ENCODE measurements at regions not wholly inside any gene's neighbourhood (a gene's known extent, or its start where the extent isn't known, plus 50 kb on each side); places are given as distances from the start of the nearest gene placed in this dataset.

DNA sequence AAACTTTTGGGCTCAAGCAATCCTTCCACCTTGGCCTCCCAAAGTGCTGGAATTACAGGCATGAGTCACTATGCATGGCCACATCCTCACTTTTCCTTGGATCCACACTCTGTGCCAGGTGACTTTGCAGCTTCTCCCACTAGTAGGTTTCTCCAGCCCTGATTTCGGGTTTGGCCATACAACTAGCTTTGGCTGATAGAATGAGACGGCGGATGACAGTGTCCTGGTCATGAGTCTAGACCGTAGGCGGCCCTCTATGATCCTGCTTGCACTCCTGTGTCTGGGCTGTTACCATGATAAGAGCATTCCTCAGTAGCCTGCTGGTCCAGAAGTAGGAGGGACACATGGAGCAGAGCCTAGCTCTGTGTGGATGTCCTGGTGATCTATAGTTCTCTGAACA lies 112.5 kb upstream of the KL start:
- Mint-ChIP-seq H3K4me1 (peaks cover 0 to 15% (median 7%) of the 10 kb centered on the region in 3 donors), H3K27me3 (no peaks in the 10 kb centered on the region), H3K4me3 (no peak overlapping the region), H3K27ac (no peak overlapping the region), H3K9me3 (no peaks in the 10 kb centered on the region), H3K36me3 (no peaks in the 10 kb centered on the region)
- H3K36me3 ChIP-seq (ENCODE audit: control insufficient read depth in 2 of 2, extremely low read depth in 1 of 2, insufficient read depth in 1 of 2, low read length in 1 of 2): no peaks in the 10 kb centered on the region
- H3K9me3 ChIP-seq: no peaks in the 10 kb centered on the region
- ChIA-PET CTCF (no interaction called here), POLR2A (no interaction called here)
- no peak overlapping the region for H3K4me3 ChIP-seq (ENCODE audit: control insufficient read depth in 1 of 2, extremely low read depth in 1 of 2, low read length in 1 of 2)
- peaks cover 0 to 3% of the 10 kb centered on the region in 2 experiments for H3K4me1 ChIP-seq (ENCODE audit: control insufficient read depth in 1 of 2, extremely low read depth in 1 of 2, insufficient read depth in 2 of 2, low read length in 2 of 2)
- H3K27ac ChIP-seq (ENCODE audit: low read length): no peak overlapping the region
- no peaks in the 10 kb centered on the region for H3K27me3 ChIP-seq (replicated peaks in 1 of 2; ENCODE audit: control insufficient read depth in 2 of 2, extremely low read depth in 1 of 2, insufficient read depth in 2 of 2, low read length in 1 of 2)
- DNase-seq: no peak
- 100% methylated on average over 5 of the region's 5 CpGs for WGBS (ENCODE audit: insufficient coverage)
- no peak for ATAC-seq (replicated peaks in 1 of 4)

GRCh38 chr13:32904266-32904665 lies 112.0 kb upstream of the KL start:
- H3K4me3 ChIP-seq (ENCODE audit: control insufficient read depth in 1 of 2, extremely low read depth in 1 of 2, low read length in 1 of 2): no peak overlapping the region
- Mint-ChIP-seq H3K36me3 (no peaks in the 10 kb centered on the region), H3K27me3 (no peaks in the 10 kb centered on the region), H3K27ac (no peak overlapping the region), H3K4me1 (peaks cover 0 to 15% (median 7%) of the 10 kb centered on the region in 3 donors), H3K9me3 (no peaks in the 10 kb centered on the region), H3K4me3 (no peak overlapping the region)
- H3K4me1 ChIP-seq (ENCODE audit: control insufficient read depth in 1 of 2, extremely low read depth in 1 of 2, insufficient read depth in 2 of 2, low read length in 2 of 2): peaks cover 0 to 3% of the 10 kb centered on the region in 2 experiments
- no peak overlapping the region for H3K27ac ChIP-seq (ENCODE audit: low read length)
- no peaks in the 10 kb centered on the region for H3K9me3 ChIP-seq
- ChIA-PET CTCF (no interaction called here), POLR2A (no interaction called here)
- 100% methylated on average over 1 of the region's 2 CpGs for WGBS (ENCODE audit: insufficient coverage)
- no peaks in the 10 kb centered on the region for H3K36me3 ChIP-seq (ENCODE audit: control insufficient read depth in 2 of 2, extremely low read depth in 1 of 2, insufficient read depth in 1 of 2, low read length in 1 of 2)
- no peaks in the 10 kb centered on the region for H3K27me3 ChIP-seq (replicated peaks in 1 of 2; ENCODE audit: control insufficient read depth in 2 of 2, extremely low read depth in 1 of 2, insufficient read depth in 2 of 2, low read length in 1 of 2)
- no peak for DNase-seq
- no peak for ATAC-seq (replicated peaks in 1 of 4)

- Histone ChIP-seq H3K9me3 (no peaks in the 10 kb centered on the region), H3K36me3 (ENCODE audit: control insufficient read depth in 2 of 2, extremely low read depth in 1 of 2, insufficient read depth in 1 of 2, low read length in 1 of 2) (no peaks in the 10 kb centered on the region), H3K4me3 (ENCODE audit: control insufficient read depth in 1 of 2, extremely low read depth in 1 of 2, low read length in 1 of 2) (no peak overlapping the region), H3K4me1 (ENCODE audit: control insufficient read depth in 1 of 2, extremely low read depth in 1 of 2, insufficient read depth in 2 of 2, low read length in 2 of 2) (peaks cover 0 to 3% of the 10 kb centered on the region in 2 experiments), H3K27ac (ENCODE audit: low read length) (no peak overlapping the region), H3K27me3 (replicated peaks in 1 of 2; ENCODE audit: control insufficient read depth in 2 of 2, extremely low read depth in 1 of 2, insufficient read depth in 2 of 2, low read length in 1 of 2) (no peaks in the 10 kb centered on the region)
- Mint-ChIP-seq H3K27ac (no peak overlapping the region), H3K4me3 (no peak overlapping the region), H3K36me3 (no peaks in the 10 kb centered on the region), H3K9me3 (no peaks in the 10 kb centered on the region), H3K27me3 (no peaks in the 10 kb centered on the region), H3K4me1 (peaks cover 0 to 15% (median 7%) of the 10 kb centered on the region in 3 donors)
- WGBS (ENCODE audit: insufficient coverage): 15% methylated on average over 2 of the region's 6 CpGs
- POLR2A ChIA-PET: no interaction called here
- CTCF ChIA-PET: interaction anchor here in 1 of 2 donors (0.6 kb wide), 1 partner anchor 197 kb away, joined by 3 read pairs; no protein-coding TSS in a partner anchor
- DNase-seq: no peak
- ATAC-seq (replicated peaks in 1 of 4): peak in 3 of 4 experiments; percentile 41 to 70 (median 52)
Measured at GRCh38 chr13:32905063-32905863, 111.0 kb upstream of the KL start.

GRCh38 chr13:32905864-32906180 lies 110.4 kb upstream of the KL start:
- no peak overlapping the region for H3K27ac ChIP-seq (ENCODE audit: low read length)
- H3K27ac Mint-ChIP-seq: no peak overlapping the region
- 36% methylated on average over 4 of the region's 4 CpGs for WGBS (ENCODE audit: insufficient coverage)
- H3K36me3 ChIP-seq (ENCODE audit: control insufficient read depth in 2 of 2, extremely low read depth in 1 of 2, insufficient read depth in 1 of 2, low read length in 1 of 2): no peaks in the 10 kb centered on the region
- ChIA-PET CTCF (no interaction called here), POLR2A (interaction anchor here (0.5 to 0.7 kb wide), 3 partner anchors 318 to 405 kb away, joined by 3 to 7 read pairs (median 7); no protein-coding TSS in a partner anchor)
- no peaks in the 10 kb centered on the region for H3K27me3 Mint-ChIP-seq
- H3K36me3 Mint-ChIP-seq: no peaks in the 10 kb centered on the region
- no peaks in the 10 kb centered on the region for H3K27me3 ChIP-seq (replicated peaks in 1 of 2; ENCODE audit: control insufficient read depth in 2 of 2, extremely low read depth in 1 of 2, insufficient read depth in 2 of 2, low read length in 1 of 2)
- H3K4me3 ChIP-seq (ENCODE audit: control insufficient read depth in 1 of 2, extremely low read depth in 1 of 2, low read length in 1 of 2): no peak overlapping the region
- no peak overlapping the region for H3K4me3 Mint-ChIP-seq
- no peaks in the 10 kb centered on the region for H3K9me3 ChIP-seq
- H3K4me1 ChIP-seq (ENCODE audit: control insufficient read depth in 1 of 2, extremely low read depth in 1 of 2, insufficient read depth in 2 of 2, low read length in 2 of 2): peaks cover 0 to 3% of the 10 kb centered on the region in 2 experiments
- DNase-seq (no peak), ATAC-seq (replicated peaks in 1 of 4) (no peak)
- no peaks in the 10 kb centered on the region for H3K9me3 Mint-ChIP-seq
- peaks cover 0 to 15% (median 7%) of the 10 kb centered on the region in 3 donors for H3K4me1 Mint-ChIP-seq

GRCh38 chr13:32907211-32907610 lies 109.0 kb upstream of the KL start:
- Histone ChIP-seq H3K9me3 (no peaks in the 10 kb centered on the region), H3K4me3 (ENCODE audit: control insufficient read depth in 1 of 2, extremely low read depth in 1 of 2, low read length in 1 of 2) (no peak overlapping the region), H3K36me3 (ENCODE audit: control insufficient read depth in 2 of 2, extremely low read depth in 1 of 2, insufficient read depth in 1 of 2, low read length in 1 of 2) (no peaks in the 10 kb centered on the region), H3K27ac (ENCODE audit: low read length) (no peak overlapping the region), H3K4me1 (ENCODE audit: control insufficient read depth in 1 of 2, extremely low read depth in 1 of 2, insufficient read depth in 2 of 2, low read length in 2 of 2) (peaks cover 0 to 3% of the 10 kb centered on the region in 2 experiments), H3K27me3 (replicated peaks in 1 of 2; ENCODE audit: control insufficient read depth in 2 of 2, extremely low read depth in 1 of 2, insufficient read depth in 2 of 2, low read length in 1 of 2) (no peaks in the 10 kb centered on the region)
- no peaks in the 10 kb centered on the region for H3K27me3 Mint-ChIP-seq
- H3K4me1 Mint-ChIP-seq: peaks cover 0 to 15% (median 7%) of the 10 kb centered on the region in 3 donors
- H3K27ac Mint-ChIP-seq: no peak overlapping the region
- H3K4me3 Mint-ChIP-seq: no peak overlapping the region
- no peaks in the 10 kb centered on the region for H3K36me3 Mint-ChIP-seq
- 100% methylated on average over 1 of the region's 1 CpG for WGBS (ENCODE audit: insufficient coverage)
- ChIA-PET CTCF (no interaction called here), POLR2A (interaction anchor here in 1 of 2 donors (0.7 kb wide), 1 partner anchor 46 kb away, joined by 5 read pairs; no protein-coding TSS in a partner anchor)
- DNase-seq: no peak
- ATAC-seq (replicated peaks in 1 of 4): no peak
- no peaks in the 10 kb centered on the region for H3K9me3 Mint-ChIP-seq

- H3K9me3 Mint-ChIP-seq: peaks cover 0 to under 1% (median 0%) of the 10 kb centered on the region in 3 donors
- H3K27ac ChIP-seq (ENCODE audit: low read length): no peak overlapping the region
- ChIA-PET CTCF (interaction anchor here in 1 of 2 donors (0.6 kb wide), 1 partner anchor 76 kb away, joined by 3 read pairs; no protein-coding TSS in a partner anchor), POLR2A (no interaction called here)
- no peak overlapping the region for H3K4me3 Mint-ChIP-seq
- no peaks in the 10 kb centered on the region for H3K4me1 ChIP-seq (ENCODE audit: control insufficient read depth in 1 of 2, extremely low read depth in 1 of 2, insufficient read depth in 2 of 2, low read length in 2 of 2)
- H3K9me3 ChIP-seq: no peaks in the 10 kb centered on the region
- ATAC-seq (replicated peaks in 1 of 4): no peak
- peaks cover 0 to 6% of the 10 kb centered on the region in 2 experiments for H3K27me3 ChIP-seq (replicated peaks in 1 of 2; ENCODE audit: control insufficient read depth in 2 of 2, extremely low read depth in 1 of 2, insufficient read depth in 2 of 2, low read length in 1 of 2)
- no CpG with 5 or more reads among the region's 3 CpGs for WGBS (ENCODE audit: insufficient coverage)
- no peak overlapping the region for H3K4me3 ChIP-seq (ENCODE audit: control insufficient read depth in 1 of 2, extremely low read depth in 1 of 2, low read length in 1 of 2)
- H3K36me3 ChIP-seq (ENCODE audit: control insufficient read depth in 2 of 2, extremely low read depth in 1 of 2, insufficient read depth in 1 of 2, low read length in 1 of 2): no peaks in the 10 kb centered on the region
- peaks cover 0 to under 1% of the 10 kb centered on the region in 2 donors for H3K27me3 Mint-ChIP-seq
- peaks cover 0 to 4% (median 1%) of the 10 kb centered on the region in 3 donors for H3K4me1 Mint-ChIP-seq
- no peaks in the 10 kb centered on the region for H3K36me3 Mint-ChIP-seq
- H3K27ac Mint-ChIP-seq: no peak overlapping the region
- no peak for DNase-seq
Measured at GRCh38 chr13:32910530-32910929, 105.7 kb upstream of the KL start.

Measured in T-cell (primary cell).